Activated CD4-positive, alpha-beta T cell treated with anti-CD3 and anti-CD28 coated beads for 48 hours (primary cell): ENCODE measurements at regions not wholly inside any gene's neighbourhood (a gene's known extent, or its start where the extent isn't known, plus 50 kb on each side); places are given as distances from the start of the nearest gene placed in this dataset.

Source experiments
- DNase-seq: peaks from one replicate; pipeline ENCODE4 v3.0.0-alpha.2; 2020

- no peak for DNase-seq
Measured at GRCh38 chr10:63749915-63750314, 228.7 kb downstream of the REEP3 start.

- DNase-seq = no peak
Measured at GRCh38 chr10:63751836-63752235, 230.6 kb downstream of the REEP3 start.

GRCh38 chr10:63752318-63752717 is 231.1 kb downstream of the REEP3 start:
- no peak for DNase-seq

DNA sequence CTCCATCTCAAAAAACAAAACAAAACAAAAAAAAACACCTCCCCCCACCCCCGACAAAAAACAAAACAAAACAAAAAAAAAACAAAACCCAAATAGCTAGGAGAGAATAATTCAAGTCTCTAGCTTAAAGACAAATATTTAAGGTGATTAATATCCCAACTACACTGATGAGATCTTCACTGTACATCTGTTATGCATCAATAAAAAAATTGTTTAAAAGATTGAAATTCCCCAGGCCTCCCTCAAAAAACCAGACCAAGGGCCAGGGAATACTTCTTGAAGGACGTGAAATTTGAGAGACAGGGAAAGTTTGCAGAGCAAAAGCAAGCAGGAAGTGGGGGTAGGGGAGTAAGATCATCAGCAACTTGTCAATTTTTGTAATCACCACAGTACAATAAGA is 232.6 kb downstream of the REEP3 start:
- no peak for DNase-seq

- no peak for DNase-seq
Measured at GRCh38 chr10:63755441-63755840, 234.2 kb downstream of the REEP3 start.

DNA sequence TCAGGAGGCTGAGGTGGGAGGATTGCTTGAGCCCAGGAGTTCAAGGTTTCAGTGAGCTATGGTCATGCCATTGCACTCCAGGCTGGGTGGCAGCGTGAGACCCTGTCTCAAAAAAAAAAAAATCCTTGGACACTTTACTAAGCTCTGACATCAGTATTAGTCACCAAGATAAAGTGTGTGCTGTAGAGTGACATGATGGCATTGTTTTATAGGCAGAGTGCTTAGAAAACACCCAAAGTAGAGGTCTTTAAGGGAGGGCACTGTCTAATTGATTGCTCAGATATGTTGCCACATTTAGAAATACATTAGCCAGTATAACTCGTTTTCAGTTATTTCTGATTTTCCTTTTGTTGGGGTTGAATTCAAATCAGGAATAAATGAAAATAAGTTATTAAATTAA is 235.9 kb downstream of the REEP3 start:
- DNase-seq = no peak

- no peak for DNase-seq
Measured at GRCh38 chr10:63758080-63758479, 236.9 kb downstream of the REEP3 start.

DNA sequence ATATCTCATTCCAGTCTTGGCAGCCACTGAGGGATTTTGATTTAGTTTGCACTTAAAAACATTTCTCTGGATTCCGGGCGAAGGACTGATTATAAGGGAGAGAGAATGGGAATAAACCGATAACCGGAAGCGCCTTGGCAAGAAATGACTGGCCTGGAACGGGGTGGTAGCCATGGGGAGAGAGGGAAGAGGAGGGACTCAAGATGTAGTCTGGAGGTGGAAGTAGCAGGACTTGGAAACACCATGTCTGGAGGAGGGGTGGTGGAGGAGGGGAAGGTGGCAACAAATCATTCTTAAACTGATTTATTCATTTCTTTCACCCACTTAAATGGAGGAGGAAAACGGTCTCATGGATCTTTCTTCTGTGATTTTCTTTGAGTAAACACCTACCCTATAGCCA is 238.1 kb downstream of the REEP3 start:
- DNase-seq = no peak

GRCh38 chr10:63760034-63760707 is 239.0 kb downstream of the REEP3 start:
- DNase-seq = no peak

- DNase-seq = no peak
Measured at GRCh38 chr10:63760708-63761047, 239.5 kb downstream of the REEP3 start.

- no peak for DNase-seq
Measured at GRCh38 chr10:63761243-63761642, 240.0 kb downstream of the REEP3 start.

GRCh38 chr10:63763744-63764143 is 242.5 kb downstream of the REEP3 start:
- DNase-seq = no peak

DNA sequence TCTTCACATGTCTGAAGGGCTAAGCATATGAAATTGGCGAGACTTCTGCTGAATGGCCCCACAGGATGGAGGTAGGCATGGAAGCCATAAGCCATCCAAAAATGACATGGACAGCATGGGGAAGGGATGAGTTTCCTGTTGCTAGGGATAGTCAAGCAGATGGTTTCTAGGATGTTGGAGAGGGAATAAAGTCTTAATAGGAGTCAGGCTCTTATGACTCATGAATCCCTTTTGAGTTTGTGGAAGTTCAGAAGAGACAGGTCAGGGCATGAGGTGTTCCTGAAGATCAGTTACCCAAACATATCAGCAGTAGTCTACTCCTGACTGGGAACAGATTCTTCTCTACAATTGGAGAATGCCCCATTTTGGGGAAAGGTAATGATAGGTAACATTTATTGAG is 243.9 kb downstream of the REEP3 start:
- DNase-seq = no peak

- DNase-seq = no peak
Measured at GRCh38 chr10:63766745-63767137, 245.5 kb downstream of the REEP3 start.

GRCh38 chr10:63767138-63767801 is 246.1 kb downstream of the REEP3 start:
- no peak for DNase-seq

DNA sequence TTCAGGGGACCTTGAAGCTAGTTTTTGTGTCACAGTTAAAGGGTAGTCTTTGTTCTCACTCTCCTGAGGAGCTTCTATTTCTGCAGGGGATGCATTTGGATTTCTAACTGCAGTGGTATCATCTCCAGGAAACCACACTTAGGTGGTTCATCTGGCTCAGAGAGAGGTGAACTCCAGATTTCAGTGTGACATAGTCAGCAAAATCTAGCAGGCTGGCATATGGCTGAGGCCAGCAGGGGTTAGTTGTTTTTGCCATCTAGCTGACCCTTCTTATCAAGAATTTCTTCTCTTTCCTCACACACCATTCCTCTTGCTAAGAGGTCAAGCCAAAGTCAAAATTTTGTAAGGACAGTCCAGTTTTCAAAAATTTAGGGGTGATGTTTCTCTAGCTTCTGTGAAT is 248.2 kb downstream of the REEP3 start:
- no peak for DNase-seq

- no peak for DNase-seq
Measured at GRCh38 chr10:63770523-63770922, 249.3 kb downstream of the REEP3 start.

DNA sequence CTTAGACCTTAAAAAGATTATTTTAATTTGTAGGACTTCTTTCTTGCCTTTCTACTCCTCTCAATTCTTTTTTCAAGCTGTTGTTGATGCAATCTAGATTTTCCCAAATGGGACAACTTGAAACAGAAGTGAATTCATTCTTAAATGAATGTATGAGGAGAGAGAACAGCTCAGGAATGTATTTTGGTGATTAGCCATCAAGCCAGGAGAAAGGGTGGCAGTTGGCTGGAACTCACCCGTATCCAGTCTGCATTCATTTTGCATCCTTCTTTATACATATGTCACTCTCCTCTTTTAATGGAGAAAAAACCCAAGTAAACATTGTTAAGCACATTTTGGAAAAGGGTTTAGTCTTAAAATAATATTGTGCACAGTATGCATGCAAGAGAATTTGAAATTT is 251.3 kb downstream of the REEP3 start:
- DNase-seq = no peak

GRCh38 chr10:63773106-63773505 is 251.9 kb downstream of the REEP3 start:
- no peak for DNase-seq

DNA sequence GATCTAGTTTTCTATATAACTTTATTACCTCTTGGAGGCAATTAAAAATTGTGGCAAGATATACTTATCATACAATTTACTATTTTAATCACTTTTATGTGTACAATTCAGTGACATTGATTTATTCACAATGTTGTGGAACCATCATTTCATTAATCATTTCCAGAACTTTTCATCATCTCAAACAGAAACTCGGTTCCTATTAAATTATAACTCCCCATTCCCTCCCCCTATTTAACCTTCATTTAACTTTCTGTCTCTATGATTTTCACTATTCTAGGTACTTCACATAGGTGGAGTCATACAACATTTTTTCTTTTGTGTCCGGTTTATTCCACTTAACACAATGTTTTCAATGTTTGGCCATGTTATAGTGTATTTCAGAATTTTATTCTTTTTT is 252.8 kb downstream of the REEP3 start:
- no peak for DNase-seq

DNA sequence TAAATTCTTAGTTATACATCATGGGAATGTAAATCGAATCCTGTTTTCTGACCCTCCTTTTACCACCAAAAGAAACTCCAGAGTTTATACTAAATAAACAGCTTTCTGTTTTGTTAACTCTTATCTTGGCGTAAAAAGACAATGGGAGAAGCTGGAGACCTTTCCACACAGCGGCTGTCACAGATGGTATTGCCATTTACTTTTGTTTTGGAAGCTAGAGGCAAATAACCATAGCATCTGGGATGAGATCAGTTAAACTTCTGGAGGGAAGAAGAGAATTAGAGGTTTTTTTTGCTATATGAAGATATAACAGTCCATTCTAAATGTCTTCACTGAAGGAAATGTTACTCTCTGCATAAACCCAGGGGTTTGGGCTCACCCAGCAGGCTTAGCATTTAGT is 258.9 kb downstream of the REEP3 start:
- no peak for DNase-seq

- DNase-seq = no peak
Measured at GRCh38 chr10:63781226-63781625, 260.0 kb downstream of the REEP3 start.

DNA sequence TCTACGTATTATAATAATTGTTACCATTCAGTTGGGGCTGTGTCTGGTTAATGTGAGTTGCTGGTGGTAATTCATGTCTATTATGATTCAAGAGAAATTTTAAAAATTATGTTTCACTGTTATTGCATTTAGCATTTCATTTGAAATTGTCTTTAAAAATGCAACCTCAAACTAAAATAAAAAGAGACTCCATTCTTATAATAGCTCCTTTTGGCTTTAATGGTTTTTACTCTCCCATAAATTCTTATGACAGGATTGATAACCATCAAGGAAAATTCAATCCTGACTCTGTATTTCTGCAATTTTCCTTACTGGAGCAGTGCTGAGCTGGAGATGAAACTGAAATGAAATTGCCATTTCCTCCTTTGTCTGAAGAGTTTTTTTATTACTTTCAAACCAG is 262.7 kb downstream of the REEP3 start:
- no peak for DNase-seq

- DNase-seq = no peak
Measured at GRCh38 chr10:63788152-63788821, 267.1 kb downstream of the REEP3 start.
